Endothelial cell of umbilical vein (primary cell): ENCODE measurements at regions not wholly inside any gene's neighbourhood (a gene's known extent, or its start where the extent isn't known, plus 50 kb on each side); places are given as distances from the start of the nearest gene placed in this dataset.

Experiments used
- BruUV-seq: library from RNA; stranded (reverse); fragments of 400-500 nt; replicated peaks from 2 replicates; lab custom pipeline; 2021; lab: Mats Ljungman, UMichigan
- CTCF ChIA-PET: fragments of 300-600, 350-600 bp; sonication (Branson Sonifier 250); formaldehyde crosslinking; loops from one replicate; lab custom pipeline; 2021; ENCODE audit warnings: antibody characterized with exemption, inconsistent platforms; lab: Charles Lee
- POLR2A ChIA-PET: fragments of 300-600, 350-600 bp; sonication (Branson Sonifier 250); formaldehyde crosslinking; loops from one replicate; lab custom pipeline; 2021; ENCODE audit warnings: antibody characterized with exemption, inconsistent platforms; lab: Charles Lee
- DNase-seq: peaks from one replicate; pipeline ENCODE4 v3.0.0-alpha.2; 2011; ENCODE audit warnings: low read depth, low spot score
- FAIRE-seq: peaks from 2 replicates; lab custom pipeline; 2011; peaks lifted over from hg19 to GRCh38; lab: Jason Lieb, UNC
- H2AFZ ChIP-seq: 2 replicates; pipeline ENCODE4 v1.6.0; 2012; ENCODE audit warnings: low read depth, low read length, control low read depth, inconsistent platforms
- H3K27ac ChIP-seq: 2 replicates; pipeline ENCODE4 v1.5.1; 2011; ENCODE audit warnings: low read depth, mild to moderate bottlenecking, control low read depth, low read length, moderate library complexity; ENCODE audit not compliant: insufficient read depth
- H3K27me3 ChIP-seq, 2 experiments: 2 replicates each; pipeline versions ENCODE4 v1.6.0 to v1.6.1; 2011; ENCODE audit warnings: low read length in 2 of 2, mixed read lengths in 1 of 2; ENCODE audit not compliant: control insufficient read depth in 2 of 2, insufficient read depth in 2 of 2
- H3K36me3 ChIP-seq, 2 experiments: 2 replicates in 1 of 2; 3 replicates in 1 of 2; pipeline ENCODE4 v1.5.1; 2011; ENCODE audit warnings: low read length in 2 of 2, mild to moderate bottlenecking in 1 of 2, moderate library complexity in 1 of 2; ENCODE audit not compliant: control insufficient read depth in 2 of 2, insufficient read depth in 2 of 2; ENCODE audit errors: extremely low read depth in 1 of 2
- H3K4me1 ChIP-seq: 3 replicates; pipeline ENCODE4 v1.5.1; 2011; ENCODE audit warnings: mild to moderate bottlenecking, low read length; ENCODE audit not compliant: control insufficient read depth, insufficient read depth; ENCODE audit errors: extremely low read depth
- H3K4me2 ChIP-seq: 2 replicates; pipeline ENCODE4 v1.6.1; 2011; ENCODE audit warnings: low read length, control low read depth, mixed read lengths; ENCODE audit not compliant: insufficient read depth
- H3K4me3 ChIP-seq, 3 experiments: fragments of 200-600 bp in 1 of 3; sonication (generic), shearing (Covaris generic) in 1 of 3; replicated peaks in 1 of 3; 2 replicates each; pipeline ENCODE4 v1.5.1; 2011 to 2016; ENCODE audit warnings: control low read depth in 3 of 3, low read length in 3 of 3, mild to moderate bottlenecking in 2 of 3, inconsistent platforms in 1 of 3, low read depth in 1 of 3, moderate library complexity in 1 of 3; ENCODE audit not compliant: insufficient read depth in 1 of 3
- H3K79me2 ChIP-seq: 2 replicates; pipeline ENCODE4 v1.6.0; 2012; ENCODE audit warnings: low read length, inconsistent platforms; ENCODE audit not compliant: control insufficient read depth, insufficient read depth
- H3K9ac ChIP-seq: replicated peaks from 2 replicates; pipeline ENCODE3; 2011; ENCODE audit warnings: low read length, control low read depth; ENCODE audit not compliant: insufficient read depth; ENCODE audit errors: extremely low read depth
- H3K9me1 ChIP-seq: replicated peaks from 3 replicates; pipeline ENCODE4 v1.6.0; 2011; ENCODE audit warnings: mild to moderate bottlenecking, low read length; ENCODE audit not compliant: control insufficient read depth, insufficient read depth; ENCODE audit errors: extremely low read depth
- H3K9me3 ChIP-seq: replicated peaks from 2 replicates; pipeline ENCODE4 v1.5.1; 2012; ENCODE audit warnings: low read length, inconsistent platforms; ENCODE audit not compliant: control insufficient read depth, insufficient read depth
- H4K20me1 ChIP-seq: replicated peaks from 2 replicates; pipeline ENCODE3; 2011; ENCODE audit warnings: mild to moderate bottlenecking, low read length; ENCODE audit not compliant: control insufficient read depth, insufficient read depth; ENCODE audit errors: extremely low read depth
- CTCF ChIP-seq, 2 donors: IDR thresholded peaks; 1 replicate in 1 of 2; 2 replicates in 1 of 2; pipeline ENCODE4 v1.5.1; 2011; ENCODE audit warnings: low read length in 2 of 2, mild to moderate bottlenecking in 2 of 2, moderate library complexity in 2 of 2, control low read depth in 1 of 2, inconsistent platforms in 1 of 2, low read depth in 1 of 2; ENCODE audit not compliant: insufficient read depth in 1 of 2; ENCODE audit errors: extremely low read depth in 1 of 2
- EZH2 ChIP-seq: IDR thresholded peaks from 2 replicates; pipeline ENCODE4 v1.6.1; 2012; ENCODE audit warnings: borderline replicate concordance, low read depth, mild to moderate bottlenecking, moderate library complexity, low read length, inconsistent platforms; ENCODE audit not compliant: severe bottlenecking
- FOS ChIP-seq: IDR thresholded peaks from 2 replicates; pipeline ENCODE4 v1.6.1; 2011; ENCODE audit warnings: mild to moderate bottlenecking, low read length, moderate library complexity, borderline replicate concordance; ENCODE audit not compliant: insufficient read depth
- GATA2 ChIP-seq: IDR thresholded peaks from 2 replicates; pipeline ENCODE4 v1.7.0; 2011; ENCODE audit warnings: low read depth, mild to moderate bottlenecking, moderate library complexity, mixed read lengths, low read length; ENCODE audit not compliant: insufficient read length, insufficient read depth
- JUN ChIP-seq: IDR thresholded peaks from 2 replicates; pipeline ENCODE4 v1.6.1; 2011; ENCODE audit warnings: borderline replicate concordance, low read depth; ENCODE audit not compliant: insufficient read length, insufficient read depth
- MAX ChIP-seq: IDR thresholded peaks from 2 replicates; pipeline ENCODE4 v1.6.1; 2011; ENCODE audit not compliant: insufficient read depth, insufficient read length
- MYC ChIP-seq: IDR thresholded peaks from one replicate; pipeline ENCODE4 v1.6.1; 2011; ENCODE audit warnings: mild to moderate bottlenecking, low read depth, low read length
- POLR2A ChIP-seq: IDR thresholded peaks from 2 replicates; pipeline ENCODE4 v1.6.1; 2012; ENCODE audit warnings: low read depth, mild to moderate bottlenecking, control low read depth, low read length
- POLR2AphosphoS5 ChIP-seq: IDR thresholded peaks from 2 replicates; pipeline ENCODE4 v1.6.1; 2012; ENCODE audit warnings: low read depth, mild to moderate bottlenecking, control low read depth, low read length, moderate library complexity; ENCODE audit not compliant: insufficient read depth
- dilution Hi-C: fragments of 300-500 bp; cut with MboI; formaldehyde crosslinking; loops from one replicate; pipeline ENCODE4 v1.15.0; 2019; ENCODE audit warnings: low sequenced_read_pairs; ENCODE audit not compliant: extremely low pct_ligation_motif_present
- intact Hi-C: fragments of 100-400 bp; cut with micrococcal nuclease; formaldehyde crosslinking; loops from one replicate; pipeline ENCODE4 v1.10.0; 2022

GRCh38 chrX:39815631-39816030 is 282.1 kb downstream of the BCOR start:
- Histone ChIP-seq H3K79me2 (no peaks in the 10 kb centered on the region), H3K27ac (no peak overlapping the region), H3K36me3 (no peaks in the 10 kb centered on the region), H3K9me1 (no peaks in the 10 kb centered on the region), H2AFZ (no peak overlapping the region), H3K4me2 (no peak overlapping the region), H3K4me3 (no peak overlapping the region), H3K9me3 (no peaks in the 10 kb centered on the region), H3K4me1 (peaks cover 12% of the 10 kb centered on the region), H3K27me3 (no peaks in the 10 kb centered on the region), H3K9ac (no peak overlapping the region), H4K20me1 (no peaks in the 10 kb centered on the region)
- DNase-seq = no peak
- no peak for FAIRE-seq
- intact Hi-C loops = no loop called here
- POLR2A ChIA-PET = no interaction called here
- CTCF ChIA-PET = no interaction called here
- dilution Hi-C loops = no loop called here
- BruUV-seq = no TSS peak
- TF ChIP-seq GATA2 = no peak

DNA sequence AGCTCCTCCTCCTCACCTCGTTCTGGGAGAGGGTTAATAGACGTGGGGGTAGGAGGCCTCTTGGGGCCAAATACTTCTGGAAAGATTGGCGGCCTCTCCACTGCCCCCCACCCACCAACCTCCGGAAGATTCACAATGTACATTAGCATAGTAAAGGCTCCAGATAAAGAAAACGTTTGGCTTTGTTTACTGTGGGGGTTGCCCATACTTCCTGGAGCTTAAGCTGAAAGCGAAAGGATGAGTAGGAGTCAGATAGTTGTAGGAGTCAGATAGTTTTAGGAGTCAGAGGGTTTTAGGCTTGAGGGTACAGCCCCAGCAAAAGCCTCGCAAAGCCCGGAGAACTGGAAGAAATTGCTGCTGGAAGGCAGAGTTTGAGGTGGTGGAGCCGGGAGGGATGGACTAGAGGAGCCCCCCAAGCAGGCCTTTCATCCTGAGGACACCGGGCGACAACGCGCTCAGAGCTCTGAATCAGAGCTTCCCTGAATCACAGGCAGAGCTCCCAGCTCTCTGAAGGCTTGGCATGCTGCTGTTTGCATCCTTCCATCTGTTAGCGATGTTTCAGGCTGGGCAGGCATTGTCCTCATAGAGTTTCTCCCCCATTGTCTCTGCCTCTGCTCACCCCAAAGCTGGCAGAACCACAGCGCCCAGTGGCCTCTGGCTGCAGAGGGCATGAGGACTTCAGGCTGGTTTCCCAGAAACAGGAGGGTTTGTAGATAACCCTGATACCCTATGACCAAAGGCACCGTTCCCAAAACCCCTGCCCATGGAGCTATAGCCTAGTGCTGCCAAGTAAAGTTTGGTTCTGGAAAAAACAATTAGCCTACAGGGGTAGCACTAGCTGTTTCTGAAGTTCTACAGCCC is 280.7 kb downstream of the BCOR start:
- H3K4me2 ChIP-seq = no peak overlapping the region
- DNase-seq (no peak), FAIRE-seq (no peak)
- no peak overlapping the region for H3K27ac ChIP-seq
- ChIA-PET POLR2A (no interaction called here), CTCF (interaction anchor here (0.9 kb wide), 2 partner anchors 81 to 196 kb away, joined by 3 to 4 read pairs; no protein-coding TSS in a partner anchor)
- no peak overlapping the region for H2AFZ ChIP-seq
- dilution Hi-C loops = no loop called here
- H3K4me1 ChIP-seq = peaks cover 15% of the 10 kb centered on the region
- H3K9ac ChIP-seq = no peak overlapping the region
- intact Hi-C loops = no loop called here
- H3K79me2 ChIP-seq = no peaks in the 10 kb centered on the region
- H3K27me3 ChIP-seq = no peaks in the 10 kb centered on the region
- no peaks in the 10 kb centered on the region for H3K9me1 ChIP-seq
- no peaks in the 10 kb centered on the region for H4K20me1 ChIP-seq
- H3K4me3 ChIP-seq = no peak overlapping the region
- no peak for TF ChIP-seq MAX
- no peak for TF ChIP-seq GATA2
- no peak for TF ChIP-seq EZH2
- TF ChIP-seq CTCF (IDR thresholded peaks at IDR 0.05; ENCODE audit: extremely low read depth in 1 of 2, insufficient read depth in 1 of 2, low read depth in 1 of 2, low read length in 2 of 2) = no peak
- TF ChIP-seq FOS = no peak
- TF ChIP-seq POLR2A = no peak
- TF ChIP-seq MYC = no peak
- TF ChIP-seq POLR2AphosphoS5 = no peak
- TF ChIP-seq JUN = no peak
- no peaks in the 10 kb centered on the region for H3K9me3 ChIP-seq
- BruUV-seq = no TSS peak
- no peaks in the 10 kb centered on the region for H3K36me3 ChIP-seq
